ENCODE measurements at regions not wholly inside any gene's neighbourhood (a gene's known extent, or its start where the extent isn't known, plus 50 kb on each side); places are given as distances from the start of the nearest gene placed in this dataset.
A peak's percentile ranks its signal among the peaks of the same experiment; 100 is the strongest.

- TF ChIP-seq, protein P1, sequence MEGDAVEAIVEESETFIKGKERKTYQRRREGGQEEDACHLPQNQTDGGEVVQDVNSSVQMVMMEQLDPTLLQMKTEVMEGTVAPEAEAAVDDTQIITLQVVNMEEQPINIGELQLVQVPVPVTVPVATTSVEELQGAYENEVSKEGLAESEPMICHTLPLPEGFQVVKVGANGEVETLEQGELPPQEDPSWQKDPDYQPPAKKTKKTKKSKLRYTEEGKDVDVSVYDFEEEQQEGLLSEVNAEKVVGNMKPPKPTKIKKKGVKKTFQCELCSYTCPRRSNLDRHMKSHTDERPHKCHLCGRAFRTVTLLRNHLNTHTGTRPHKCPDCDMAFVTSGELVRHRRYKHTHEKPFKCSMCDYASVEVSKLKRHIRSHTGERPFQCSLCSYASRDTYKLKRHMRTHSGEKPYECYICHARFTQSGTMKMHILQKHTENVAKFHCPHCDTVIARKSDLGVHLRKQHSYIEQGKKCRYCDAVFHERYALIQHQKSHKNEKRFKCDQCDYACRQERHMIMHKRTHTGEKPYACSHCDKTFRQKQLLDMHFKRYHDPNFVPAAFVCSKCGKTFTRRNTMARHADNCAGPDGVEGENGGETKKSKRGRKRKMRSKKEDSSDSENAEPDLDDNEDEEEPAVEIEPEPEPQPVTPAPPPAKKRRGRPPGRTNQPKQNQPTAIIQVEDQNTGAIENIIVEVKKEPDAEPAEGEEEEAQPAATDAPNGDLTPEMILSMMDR (IDR thresholded peaks at IDR 0.05; ENCODE audit: low read depth, low read length, missing control alignments) = no peak
- in situ Hi-C loops (cut with HindIII; ENCODE audit: low sequenced_read_pairs) = no loop called here
- no peak overlapping the region for H3K4me3 ChIP-seq (ENCODE audit: low read depth, low read length)
- no peak for DNase-seq (ENCODE audit: low read depth)
Observed at GRCh38 chr6:166045173-166045859, 122.3 kb downstream of the TBXT start.

DNA sequence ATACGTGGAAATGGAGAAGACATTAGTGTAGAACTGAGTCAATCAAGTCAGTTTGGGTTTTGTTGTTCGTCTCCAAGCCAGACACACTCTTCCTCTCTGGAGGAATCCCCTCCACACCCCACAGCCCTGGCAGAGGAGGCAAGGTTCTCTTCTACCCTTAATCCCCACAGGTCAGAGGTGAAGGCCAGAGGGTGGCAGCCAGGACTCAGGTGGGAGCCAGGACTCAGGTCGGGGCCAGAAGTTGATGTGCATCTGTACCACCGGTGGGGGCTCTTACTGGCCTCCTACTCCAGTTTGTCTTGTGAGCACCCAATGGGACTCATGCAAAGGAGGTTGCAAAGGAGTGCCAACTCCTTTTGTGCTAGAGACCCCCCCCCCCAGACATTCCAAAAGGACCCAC, 126.4 kb downstream of the TBXT start:
- TF ChIP-seq, protein P1 (IDR thresholded peaks at IDR 0.05; ENCODE audit: low read depth, low read length, missing control alignments) = no peak
- no peak for DNase-seq (ENCODE audit: low read depth)
- in situ Hi-C loops (cut with HindIII; ENCODE audit: low sequenced_read_pairs) = no loop called here
- no peak overlapping the region for H3K4me3 ChIP-seq (ENCODE audit: low read depth, low read length)

DNA sequence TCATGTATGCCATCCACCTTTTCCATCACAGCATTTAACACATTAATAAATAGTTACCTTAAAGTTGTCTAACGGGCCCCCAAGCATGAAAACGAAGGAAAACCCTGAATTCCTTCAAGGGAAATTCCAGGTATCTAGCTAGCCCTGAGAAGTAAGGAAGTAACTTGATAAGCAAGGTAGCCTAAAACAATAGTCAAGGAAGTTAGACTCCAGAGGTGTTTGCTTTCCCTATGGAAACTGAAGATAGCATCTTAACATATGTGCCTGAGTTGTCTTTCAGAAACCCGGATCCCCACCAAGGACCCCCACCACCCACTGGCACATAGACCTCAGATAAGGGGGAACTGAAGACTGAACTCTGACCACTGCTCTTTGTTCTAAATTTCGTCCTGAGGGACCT, 127.4 kb downstream of the TBXT start:
- H3K4me3 ChIP-seq (ENCODE audit: low read depth, low read length) = no peak overlapping the region
- TF ChIP-seq, protein P1 (IDR thresholded peaks at IDR 0.05; ENCODE audit: low read depth, low read length, missing control alignments) = no peak
- in situ Hi-C loops (cut with HindIII; ENCODE audit: low sequenced_read_pairs) = no loop called here
- no peak for DNase-seq (ENCODE audit: low read depth)

- DNase-seq (ENCODE audit: low read depth) = no peak
- no peak overlapping the region for H3K4me3 ChIP-seq (ENCODE audit: low read depth, low read length)
- TF ChIP-seq, protein P1 (IDR thresholded peaks at IDR 0.05; ENCODE audit: low read depth, low read length, missing control alignments) = no peak
- in situ Hi-C loops (cut with HindIII; ENCODE audit: low sequenced_read_pairs) = no loop called here
Observed at GRCh38 chr6:166036316-166037095, 131.1 kb downstream of the TBXT start.

DNA sequence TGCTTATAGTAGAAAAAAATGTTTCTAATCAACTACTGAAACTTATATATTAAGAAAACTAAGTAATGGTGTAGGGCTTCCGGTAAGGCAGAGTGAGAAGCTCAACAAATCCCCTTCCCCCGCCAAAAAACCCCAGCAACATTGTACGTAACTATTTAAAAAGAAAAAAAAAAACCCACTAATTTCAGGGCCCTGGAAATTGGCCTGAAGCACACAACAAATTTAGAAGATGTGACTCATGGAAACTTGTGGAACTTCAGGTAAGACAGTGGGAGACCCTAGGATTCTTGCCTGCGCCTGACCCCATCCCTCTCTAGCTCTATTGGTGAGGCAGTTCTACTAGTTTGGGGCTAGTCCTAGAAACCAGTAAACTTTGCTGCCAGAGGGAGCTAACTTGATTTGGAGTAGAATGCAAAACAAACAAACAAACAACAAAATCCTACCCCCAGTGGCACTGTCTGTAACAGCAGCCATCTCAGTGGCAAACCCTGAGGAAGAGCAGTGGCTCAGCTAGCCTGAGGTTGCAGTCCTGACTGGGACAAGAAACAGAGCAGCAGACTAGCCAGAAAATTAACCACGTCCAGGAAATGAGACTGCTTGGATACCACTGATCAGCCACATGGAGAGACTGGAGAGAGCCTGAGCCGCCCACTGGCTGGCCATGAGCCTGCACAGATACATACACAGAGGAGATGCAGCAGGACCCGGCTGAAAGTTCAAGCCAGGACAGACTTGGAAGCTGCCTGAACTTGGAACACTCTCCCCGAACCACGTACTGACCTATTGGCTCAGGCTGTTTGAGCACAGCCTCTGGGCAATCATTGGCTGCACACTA, 135.1 kb downstream of the TBXT start:
- TF ChIP-seq, protein P1 (IDR thresholded peaks at IDR 0.05; ENCODE audit: low read depth, low read length, missing control alignments) = peak; percentile 29
- in situ Hi-C loops (cut with HindIII; ENCODE audit: low sequenced_read_pairs) = no loop called here
- H3K4me3 ChIP-seq (ENCODE audit: low read depth, low read length) = no peak overlapping the region
- DNase-seq (ENCODE audit: low read depth) = peak; percentile 72

DNA sequence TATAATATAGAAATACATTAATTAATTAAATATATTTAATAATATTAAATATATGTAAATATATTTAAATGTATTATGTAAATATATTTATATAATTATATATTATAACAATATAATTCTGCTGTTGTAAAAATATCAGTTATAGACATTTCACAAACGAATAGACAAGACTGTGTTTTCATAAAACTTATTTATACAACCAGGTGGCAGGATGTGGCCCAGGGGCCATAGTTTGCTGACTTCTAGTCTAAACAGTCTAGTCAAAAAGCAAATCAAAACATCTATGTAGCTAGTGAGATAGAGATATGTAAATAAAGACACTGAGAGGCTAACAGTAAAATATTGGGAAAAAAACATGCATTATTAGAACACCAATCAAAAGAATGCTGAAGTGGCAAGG, 136.4 kb downstream of the TBXT start:
- TF ChIP-seq, protein P1 (IDR thresholded peaks at IDR 0.05; ENCODE audit: low read depth, low read length, missing control alignments) = no peak
- no peak overlapping the region for H3K4me3 ChIP-seq (ENCODE audit: low read depth, low read length)
- no peak for DNase-seq (ENCODE audit: low read depth)
- in situ Hi-C loops (cut with HindIII; ENCODE audit: low sequenced_read_pairs) = no loop called here
